Immature natural killer cell (primary cell): ENCODE measurements at regions not wholly inside any gene's neighbourhood (a gene's known extent, or its start where the extent isn't known, plus 50 kb on each side); places are given as distances from the start of the nearest gene placed in this dataset.

ENCODE experiments used
- DNase-seq, 3 donors: peaks; one replicate each; pipeline ENCODE4 v3.0.0; 2022; ENCODE audit warnings: mixed read lengths in 1 of 3
- H3K27ac Mint-ChIP-seq, 6 donors: one replicate each; pipeline ENCODE4 v1.8.0; 2020; ENCODE audit warnings: mixed read lengths in 6 of 6, mild to moderate bottlenecking in 5 of 6, inconsistent platforms in 4 of 6, moderate library complexity in 3 of 6
- H3K27me3 Mint-ChIP-seq, 3 donors: one replicate each; pipeline ENCODE4 v1.8.0; 2020 to 2021; ENCODE audit warnings: low read depth in 3 of 3, mild to moderate bottlenecking in 3 of 3, mixed read lengths in 3 of 3, moderate library complexity in 3 of 3, inconsistent platforms in 1 of 3
- H3K36me3 Mint-ChIP-seq, 3 donors: one replicate each; pipeline ENCODE4 v1.8.0; 2020; ENCODE audit warnings: mixed read lengths in 3 of 3, inconsistent platforms in 2 of 3, mild to moderate bottlenecking in 2 of 3
- H3K4me1 Mint-ChIP-seq, 2 donors: one replicate each; pipeline ENCODE4 v1.8.0; 2020; ENCODE audit warnings: inconsistent platforms in 2 of 2, mild to moderate bottlenecking in 2 of 2, mixed read lengths in 2 of 2, moderate library complexity in 1 of 2
- H3K4me3 Mint-ChIP-seq, 5 donors: one replicate each; pipeline ENCODE4 v1.8.0; 2020; ENCODE audit warnings: mild to moderate bottlenecking in 5 of 5, mixed read lengths in 5 of 5, inconsistent platforms in 3 of 5, moderate library complexity in 3 of 5
- H3K9me3 Mint-ChIP-seq, 6 donors: one replicate each; pipeline ENCODE4 v1.8.0; 2020; ENCODE audit warnings: mild to moderate bottlenecking in 6 of 6, mixed read lengths in 6 of 6, inconsistent platforms in 4 of 6, moderate library complexity in 3 of 6

- Mint-ChIP-seq H3K27me3 (peaks cover 0 to 4% (median 3%) of the 10 kb centered on the region in 3 donors), H3K4me1 (peaks cover 4 to 6% of the 10 kb centered on the region in 2 donors), H3K36me3 (no peaks in the 10 kb centered on the region), H3K4me3 (no peak overlapping the region), H3K27ac (no peak overlapping the region), H3K9me3 (no peaks in the 10 kb centered on the region)
- DNase-seq, result no peak
Observed at GRCh38 chr15:94001255-94001801, 230.0 kb upstream of the MCTP2 start.

DNA sequence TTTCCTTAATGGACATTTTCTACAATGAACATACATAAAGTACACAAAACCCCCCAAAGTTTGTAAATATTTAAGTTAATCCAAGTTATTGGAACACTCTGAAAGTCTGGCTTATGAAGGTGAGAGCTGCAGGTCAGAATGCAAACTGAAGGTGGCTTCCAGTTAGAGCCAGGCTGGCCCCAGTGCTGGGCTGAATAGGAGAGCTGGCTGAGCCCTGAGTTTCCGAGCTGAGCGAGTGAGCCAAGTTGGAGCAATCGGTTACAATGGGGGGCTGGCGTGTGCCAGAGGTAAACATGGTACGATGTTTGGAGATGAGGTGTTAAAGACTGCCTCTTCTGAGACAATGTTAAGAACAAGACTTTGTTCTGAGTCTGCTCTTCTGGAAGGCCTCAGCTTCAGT lies 230.8 kb upstream of the MCTP2 start:
- DNase-seq, result no peak
- peaks cover 4 to 6% of the 10 kb centered on the region in 2 donors for H3K4me1 Mint-ChIP-seq
- peak overlapping the region in 1 of 6 donors; percentile 31 for H3K27ac Mint-ChIP-seq
- no peak overlapping the region for H3K4me3 Mint-ChIP-seq
- H3K9me3 Mint-ChIP-seq, result no peaks in the 10 kb centered on the region
- H3K36me3 Mint-ChIP-seq, result no peaks in the 10 kb centered on the region
- H3K27me3 Mint-ChIP-seq, result peaks cover 0 to 4% (median 3%) of the 10 kb centered on the region in 3 donors

DNA sequence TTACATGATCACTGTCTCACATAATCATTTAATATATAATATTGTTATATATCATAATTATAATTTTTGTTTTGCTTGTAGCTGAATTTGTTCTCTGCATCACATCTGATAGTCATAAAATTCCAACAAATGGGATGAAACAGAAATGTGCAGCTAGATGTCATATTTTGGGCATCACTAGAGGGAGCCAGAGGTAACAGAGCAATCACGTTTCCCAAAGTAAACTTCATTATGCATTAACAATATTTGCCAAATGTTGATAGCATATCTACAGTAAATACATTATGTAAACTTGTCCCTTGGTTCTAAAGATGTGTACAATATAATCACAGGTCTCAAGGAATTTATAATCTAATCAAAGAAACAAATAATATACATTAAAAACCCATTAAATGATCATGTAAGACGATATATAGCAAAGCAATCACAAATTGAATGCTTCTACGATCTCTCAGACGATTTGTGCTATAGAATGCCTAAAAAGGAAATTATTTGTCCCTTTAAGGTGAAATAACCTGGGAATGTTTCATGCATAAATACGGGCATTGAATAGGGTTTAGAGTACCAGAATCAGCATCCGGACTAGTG lies 234.2 kb upstream of the MCTP2 start:
- Mint-ChIP-seq H3K4me3 (no peak overlapping the region), H3K27me3 (peaks cover 0 to 6% (median 0%) of the 10 kb centered on the region in 3 donors), H3K27ac (no peak overlapping the region), H3K4me1 (no peaks in the 10 kb centered on the region), H3K36me3 (no peaks in the 10 kb centered on the region), H3K9me3 (no peaks in the 10 kb centered on the region)
- DNase-seq, result no peak

DNA sequence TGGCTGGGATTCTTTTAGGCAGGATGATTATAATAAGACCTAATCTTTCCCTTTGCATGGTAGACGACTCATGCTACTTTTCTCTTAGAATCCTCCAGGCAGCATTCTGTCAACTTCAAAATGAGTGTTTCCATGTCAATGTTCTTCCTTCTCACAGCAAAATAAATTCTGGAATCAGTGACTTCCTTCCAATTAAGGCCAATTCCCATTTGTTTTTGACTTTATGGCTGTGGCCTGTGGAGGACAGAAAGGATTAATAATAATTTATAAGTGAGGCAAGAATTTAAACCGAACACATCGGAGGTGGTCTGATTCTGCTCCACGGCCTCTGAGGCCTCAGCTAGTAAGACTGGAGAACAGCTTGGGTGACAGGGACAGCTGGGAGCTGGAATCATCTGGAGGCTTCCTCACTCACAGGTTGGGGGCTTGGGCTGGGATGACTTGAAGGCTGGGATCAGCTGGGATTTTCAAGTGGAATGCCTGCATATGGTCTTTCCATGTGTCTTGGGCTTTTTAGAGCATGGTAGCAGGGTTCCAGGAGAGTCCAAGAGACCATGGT lies 241.8 kb upstream of the MCTP2 start:
- Mint-ChIP-seq H3K4me3 (no peak overlapping the region), H3K36me3 (no peaks in the 10 kb centered on the region), H3K27ac (no peak overlapping the region), H3K4me1 (peaks cover 37 to 48% of the 10 kb centered on the region in 2 donors), H3K9me3 (peaks cover 0 to 2% (median 0%) of the 10 kb centered on the region in 6 donors), H3K27me3 (peaks cover 0 to 7% (median 0%) of the 10 kb centered on the region in 3 donors)
- no peak for DNase-seq

- peak; percentile 53 to 69 (median 62) for DNase-seq
- H3K9me3 Mint-ChIP-seq, result peaks cover 0 to 2% (median 0%) of the 10 kb centered on the region in 6 donors
- H3K4me3 Mint-ChIP-seq, result peak overlapping the region; percentile 45 to 66 (median 55)
- peak overlapping the region; percentile 26 to 84 (median 73) for H3K27ac Mint-ChIP-seq
- peaks cover 0 to 4% (median 0%) of the 10 kb centered on the region in 3 donors for H3K27me3 Mint-ChIP-seq
- H3K4me1 Mint-ChIP-seq, result peaks cover 37 to 54% of the 10 kb centered on the region in 2 donors
- H3K36me3 Mint-ChIP-seq, result no peaks in the 10 kb centered on the region
Observed at GRCh38 chr15:93987068-93987467, 244.3 kb upstream of the MCTP2 start.

DNA sequence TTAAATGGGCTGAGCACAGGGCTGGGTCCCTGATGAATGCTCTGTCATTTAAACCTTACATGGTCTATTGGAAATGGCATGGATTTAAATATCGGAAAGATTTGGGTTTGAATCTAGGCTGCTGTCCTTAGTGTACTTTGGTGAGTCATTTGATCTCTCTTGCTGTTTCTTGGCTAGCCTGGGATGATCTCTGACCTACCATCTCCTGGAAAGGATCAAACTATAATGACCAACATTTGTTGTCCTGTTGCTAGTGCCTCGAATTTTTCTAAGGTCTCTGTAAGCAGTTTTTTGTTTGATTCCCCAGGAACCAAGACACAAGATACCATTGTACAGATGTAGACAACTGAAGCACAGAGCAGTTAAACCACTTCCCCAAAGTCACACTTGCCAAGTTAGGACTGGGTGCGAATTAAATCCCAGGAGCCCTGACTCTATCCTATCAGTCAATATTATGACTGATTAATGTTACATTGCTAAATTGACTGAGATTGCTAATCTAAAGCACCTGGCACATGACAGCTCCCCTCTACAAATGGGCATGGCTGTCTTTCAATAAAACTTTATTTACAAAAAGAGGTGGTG lies 244.9 kb upstream of the MCTP2 start:
- Mint-ChIP-seq H3K9me3 (peaks cover 0 to under 1% (median 0%) of the 10 kb centered on the region in 6 donors), H3K4me3 (peak overlapping the region; percentile 45 to 66 (median 55))

GRCh38 chr15:93985925-93986324 lies 245.4 kb upstream of the MCTP2 start:
- Mint-ChIP-seq H3K4me3 (peak overlapping the region; percentile 45 to 66 (median 55)), H3K27ac (peak overlapping the region; percentile 10 to 84 (median 44))
- DNase-seq, result peak in 2 of 3 donors; percentile 12 to 22

More for the DNA sequence above, 244.9 kb upstream of the MCTP2 start:
- Mint-ChIP-seq H3K36me3 (no peaks in the 10 kb centered on the region), H3K27ac (peak overlapping the region; percentile 10 to 84 (median 44)), H3K27me3 (peaks cover 0 to 4% (median 0%) of the 10 kb centered on the region in 3 donors), H3K4me1 (peaks cover 37 to 56% of the 10 kb centered on the region in 2 donors)
- no peak for DNase-seq

DNA sequence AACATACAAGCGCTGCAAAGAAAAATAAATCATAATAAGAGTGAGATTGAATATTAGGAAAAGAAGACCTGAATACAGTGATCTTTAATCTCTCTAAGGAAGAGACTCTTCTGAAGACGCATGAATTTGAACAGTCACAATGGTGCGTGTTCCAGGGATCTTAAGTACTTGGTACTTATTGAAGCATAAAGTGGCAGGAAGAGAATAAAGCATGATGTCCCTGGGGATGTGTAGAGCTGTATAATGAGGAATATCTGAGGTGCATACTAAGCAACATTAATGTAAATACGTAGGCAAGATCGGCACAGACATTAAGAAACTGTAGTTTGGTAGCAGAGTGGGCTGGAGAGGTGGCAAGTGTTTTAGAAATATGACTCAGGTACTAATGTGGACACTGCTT lies 246.2 kb upstream of the MCTP2 start:
- peak overlapping the region in 3 of 6 donors; percentile 10 to 84 (median 79) for H3K27ac Mint-ChIP-seq
- peak overlapping the region in 2 of 5 donors; percentile 0 to 48 for H3K4me3 Mint-ChIP-seq
- H3K4me1 Mint-ChIP-seq, result peaks cover 47 to 69% of the 10 kb centered on the region in 2 donors
- peaks cover 0 to 4% (median 0%) of the 10 kb centered on the region in 3 donors for H3K27me3 Mint-ChIP-seq
- no peak for DNase-seq
- H3K36me3 Mint-ChIP-seq, result no peaks in the 10 kb centered on the region
- H3K9me3 Mint-ChIP-seq, result no peaks in the 10 kb centered on the region

More at GRCh38 chr15:93985925-93986324, 245.4 kb upstream of the MCTP2 start:
- no peaks in the 10 kb centered on the region for H3K9me3 Mint-ChIP-seq
- peaks cover 40 to 62% of the 10 kb centered on the region in 2 donors for H3K4me1 Mint-ChIP-seq
- H3K36me3 Mint-ChIP-seq, result no peaks in the 10 kb centered on the region
- peaks cover 0 to 4% (median 0%) of the 10 kb centered on the region in 3 donors for H3K27me3 Mint-ChIP-seq

DNA sequence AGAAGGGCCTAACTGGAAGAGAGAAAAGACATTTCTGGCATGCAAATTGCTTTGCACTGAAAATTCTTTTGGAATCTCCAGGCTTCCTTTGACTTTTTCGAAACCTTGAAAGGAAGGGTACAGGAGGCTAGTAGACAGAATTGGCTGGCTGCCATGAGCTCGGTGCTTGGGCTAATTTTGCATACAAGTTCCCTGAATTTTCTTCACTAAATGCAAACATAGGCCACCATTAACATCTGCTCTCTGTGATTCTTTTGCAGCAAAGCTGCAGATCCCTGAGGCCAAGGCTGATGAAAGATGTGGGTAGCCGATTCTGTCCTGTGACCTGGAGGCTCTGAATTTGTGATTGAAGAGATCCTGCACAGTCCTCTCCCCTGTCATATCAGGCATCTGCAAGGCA lies 247.8 kb upstream of the MCTP2 start:
- peaks cover 44 to 65% of the 10 kb centered on the region in 2 donors for H3K4me1 Mint-ChIP-seq
- H3K27ac Mint-ChIP-seq, result peak overlapping the region in 3 of 6 donors; percentile 36 to 80 (median 57)
- DNase-seq, result no peak
- no peaks in the 10 kb centered on the region for H3K36me3 Mint-ChIP-seq
- no peak overlapping the region for H3K4me3 Mint-ChIP-seq
- H3K27me3 Mint-ChIP-seq, result peaks cover 0 to 4% (median 0%) of the 10 kb centered on the region in 3 donors
- no peaks in the 10 kb centered on the region for H3K9me3 Mint-ChIP-seq

- Mint-ChIP-seq H3K36me3 (no peaks in the 10 kb centered on the region), H3K4me3 (no peak overlapping the region), H3K4me1 (peaks cover 32 to 52% of the 10 kb centered on the region in 2 donors), H3K27me3 (peaks cover 0 to 2% (median under 1%) of the 10 kb centered on the region in 3 donors), H3K9me3 (no peaks in the 10 kb centered on the region), H3K27ac (peak overlapping the region in 1 of 6 donors; percentile 13)
- no peak for DNase-seq
Observed at GRCh38 chr15:93982226-93982727, 249.1 kb upstream of the MCTP2 start.

- Mint-ChIP-seq H3K4me3 (no peak overlapping the region), H3K9me3 (no peaks in the 10 kb centered on the region)
Observed at GRCh38 chr15:93981706-93982105, 249.7 kb upstream of the MCTP2 start.

GRCh38 chr15:93980261-93980911 lies 251.0 kb upstream of the MCTP2 start:
- H3K36me3 Mint-ChIP-seq, result no peaks in the 10 kb centered on the region

More at GRCh38 chr15:93981706-93982105, 249.7 kb upstream of the MCTP2 start:
- peaks cover 26 to 47% of the 10 kb centered on the region in 2 donors for H3K4me1 Mint-ChIP-seq
- DNase-seq, result no peak
- H3K27ac Mint-ChIP-seq, result no peak overlapping the region
- H3K27me3 Mint-ChIP-seq, result peaks cover 0 to 2% (median 2%) of the 10 kb centered on the region in 3 donors
- no peaks in the 10 kb centered on the region for H3K36me3 Mint-ChIP-seq

GRCh38 chr15:93974804-93975481 lies 256.4 kb upstream of the MCTP2 start:
- no peak overlapping the region for H3K27ac Mint-ChIP-seq
- H3K4me3 Mint-ChIP-seq, result no peak overlapping the region
- H3K9me3 Mint-ChIP-seq, result no peaks in the 10 kb centered on the region
- DNase-seq, result no peak
- peaks cover 0 to under 1% of the 10 kb centered on the region in 2 donors for H3K4me1 Mint-ChIP-seq
- H3K36me3 Mint-ChIP-seq, result no peaks in the 10 kb centered on the region
- H3K27me3 Mint-ChIP-seq, result peaks cover 5 to 7% (median 6%) of the 10 kb centered on the region in 3 donors

More at GRCh38 chr15:93980261-93980911, 251.0 kb upstream of the MCTP2 start:
- Mint-ChIP-seq H3K4me3 (peak overlapping the region in 1 of 5 donors; percentile 39), H3K4me1 (peaks cover 13 to 33% of the 10 kb centered on the region in 2 donors), H3K27me3 (peaks cover 2 to 7% (median 2%) of the 10 kb centered on the region in 3 donors), H3K9me3 (no peaks in the 10 kb centered on the region), H3K27ac (peak overlapping the region in 3 of 6 donors; percentile 0 to 52 (median 6))
- no peak for DNase-seq
